ENCODE measurements at regions not wholly inside any gene's neighbourhood (a gene's known extent, or its start where the extent isn't known, plus 50 kb on each side); places are given as distances from the start of the nearest gene placed in this dataset.

GRCh38 chr3:34035775-34036174, 237.3 kb downstream of the PDCD6IP start:
- Histone ChIP-seq H3K27me3 (ENCODE audit: insufficient read depth) (no peaks in the 10 kb centered on the region), H3K79me2 (replicated peaks; ENCODE audit: insufficient read depth) (no peaks in the 10 kb centered on the region), H3F3A (replicated peaks; ENCODE audit: low read depth) (no peaks in the 10 kb centered on the region), H3K27ac (ENCODE audit: low read depth) (no peak overlapping the region), H2AFZ (no peak overlapping the region), H3K4me1 (ENCODE audit: insufficient read depth) (no peaks in the 10 kb centered on the region), H3K4me3 (no peak overlapping the region), H3K9me2 (ENCODE audit: insufficient read depth) (peaks cover 15% of the 10 kb centered on the region; the same call in 1 of the 2 replicates), H3K36me3 (ENCODE audit: insufficient read depth) (no peaks in the 10 kb centered on the region), H4K20me1 (replicated peaks; ENCODE audit: insufficient read depth) (no peaks in the 10 kb centered on the region), H3K4me2 (no peak overlapping the region)
- H3K4me1 Mint-ChIP-seq: no peaks in the 10 kb centered on the region
- H3K9me3 Mint-ChIP-seq: no peaks in the 10 kb centered on the region
- no peak overlapping the region for H3K4me3 Mint-ChIP-seq
- ATAC-seq (no peak), DNase-seq (ENCODE audit: low spot score) (no peak)
- no peaks in the 10 kb centered on the region for H3K36me3 Mint-ChIP-seq (ENCODE audit: low read depth)
- H3K27me3 Mint-ChIP-seq (ENCODE audit: insufficient read depth, low read depth, poor library complexity): no peaks in the 10 kb centered on the region
- TF ChIP-seq JUNB (IDR thresholded peaks at IDR 0.05; ENCODE audit: unreplicated experiment) (no peak), CREB1 (CRISPR knock-in tag; IDR thresholded peaks at IDR 0.05; ENCODE audit: low read depth) (no peak), NANOG (IDR thresholded peaks at IDR 0.05; ENCODE audit: borderline replicate concordance) (no peak), ZNF331 (CRISPR knock-in tag; IDR thresholded peaks at IDR 0.05; ENCODE audit: low read depth) (no peak), ETS1 (IDR thresholded peaks at IDR 0.05) (no peak), REST (IDR thresholded peaks at IDR 0.05; ENCODE audit: unreplicated experiment) (no peak), STAT1 (IDR thresholded peaks at IDR 0.05; ENCODE audit: unreplicated experiment) (no peak), EZH2phosphoT487 (IDR thresholded peaks at IDR 0.05; ENCODE audit: unreplicated experiment) (no peak), EZH2 (IDR thresholded peaks at IDR 0.05; ENCODE audit: low read depth, unreplicated experiment) (no peak), POLR2AphosphoS5 (IDR thresholded peaks at IDR 0.05; ENCODE audit: low read depth) (no peak), ZNF114 (CRISPR knock-in tag; IDR thresholded peaks at IDR 0.05) (no peak), CTCF (conservative IDR thresholded peaks at IDR 0.05; ENCODE audit: low read depth in 2 of 2) (no peak), ZNF462 (CRISPR knock-in tag; IDR thresholded peaks at IDR 0.05) (no peak)
- H3K27ac Mint-ChIP-seq: no peak overlapping the region

All from GM23338 (cell line).